Lower leg skin (tissue), 3 donors: ENCODE measurements at regions not wholly inside any gene's neighbourhood (a gene's known extent, or its start where the extent isn't known, plus 50 kb on each side); places are given as distances from the start of the nearest gene placed in this dataset.

Source experiments
- CTCF ChIP-seq, 3 donors: fragments of 450-650 bp; IDR thresholded peaks; one replicate each; pipeline ENCODE4 v1.5.1; 2016; ENCODE audit warnings: antibody characterized with exemption in 3 of 3, mild to moderate bottlenecking in 3 of 3, moderate library complexity in 2 of 3
- POLR2A ChIP-seq, 2 donors: fragments of 450-650 bp; IDR thresholded peaks; one replicate each; pipeline ENCODE4 v1.6.1; 2016 to 2017; ENCODE audit warnings: antibody characterized with exemption in 2 of 2, mild to moderate bottlenecking in 1 of 2, moderate library complexity in 1 of 2

GRCh38 chr4:110821186-110821585 is 198.3 kb upstream of the PITX2 start:
- TF ChIP-seq POLR2A (IDR thresholded peaks at IDR 0.05): no peak
- no peak for TF ChIP-seq CTCF (IDR thresholded peaks at IDR 0.05)
